HG02943 (cell line): ENCODE measurements at regions not wholly inside any gene's neighbourhood (a gene's known extent, or its start where the extent isn't known, plus 50 kb on each side); places are given as distances from the start of the nearest gene placed in this dataset.

Source experiments
- ATAC-seq: cut with Tn5 transposase; IDR thresholded peaks from one replicate; pipeline ENCODE4 v1.9.1; 2021; ENCODE audit warnings: mild to moderate bottlenecking, low read depth, moderate library complexity; ENCODE audit not compliant: unreplicated experiment

- ATAC-seq = no peak
Measured at GRCh38 chr5:123813937-123814624, 302.1 kb downstream of the CSNK1G3 start.

GRCh38 chr5:123813264-123813663, 301.3 kb downstream of the CSNK1G3 start:
- ATAC-seq = no peak

DNA sequence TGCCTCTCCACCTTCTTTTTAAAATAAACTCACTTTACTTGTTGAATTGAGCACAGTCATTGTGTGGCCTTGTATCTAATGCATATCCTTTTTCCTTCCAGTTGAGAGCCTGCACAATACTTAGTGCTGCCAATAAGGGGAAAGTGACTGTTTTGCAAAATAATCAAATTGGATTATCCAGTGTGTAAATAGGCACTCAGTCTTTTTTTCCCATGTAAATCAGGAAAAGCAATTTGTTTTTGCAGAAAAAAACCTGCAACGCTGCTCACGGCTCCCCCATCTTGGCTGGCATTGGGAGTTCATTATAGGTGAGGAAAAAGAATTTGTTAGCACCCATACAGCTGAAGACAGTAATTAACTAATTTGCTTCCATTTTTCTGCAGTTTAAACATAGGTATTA, 299.9 kb downstream of the CSNK1G3 start:
- no peak for ATAC-seq

- no peak for ATAC-seq
Measured at GRCh38 chr5:123810746-123811340, 298.9 kb downstream of the CSNK1G3 start.

DNA sequence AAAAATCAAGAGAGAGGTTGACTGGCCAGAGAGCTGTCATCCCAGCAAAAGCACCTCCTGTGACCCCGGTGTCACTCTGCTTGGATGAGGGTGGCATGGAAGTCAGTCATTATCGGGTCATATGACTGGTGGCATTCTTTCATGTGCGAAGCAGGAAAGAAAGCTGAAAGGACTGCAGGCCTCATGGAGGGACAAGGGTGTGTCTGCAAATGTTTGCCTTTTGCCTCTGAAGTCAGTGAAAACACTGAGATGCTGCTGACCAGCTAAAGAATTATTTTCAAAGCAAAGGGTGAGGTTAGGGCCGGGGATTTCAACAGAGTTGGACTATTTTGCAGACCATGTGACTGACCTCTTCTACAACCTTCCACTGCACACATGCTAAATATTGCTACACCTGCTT, 298.3 kb downstream of the CSNK1G3 start:
- ATAC-seq = no peak

GRCh38 chr5:123809594-123810221, 297.7 kb downstream of the CSNK1G3 start:
- no peak for ATAC-seq

DNA sequence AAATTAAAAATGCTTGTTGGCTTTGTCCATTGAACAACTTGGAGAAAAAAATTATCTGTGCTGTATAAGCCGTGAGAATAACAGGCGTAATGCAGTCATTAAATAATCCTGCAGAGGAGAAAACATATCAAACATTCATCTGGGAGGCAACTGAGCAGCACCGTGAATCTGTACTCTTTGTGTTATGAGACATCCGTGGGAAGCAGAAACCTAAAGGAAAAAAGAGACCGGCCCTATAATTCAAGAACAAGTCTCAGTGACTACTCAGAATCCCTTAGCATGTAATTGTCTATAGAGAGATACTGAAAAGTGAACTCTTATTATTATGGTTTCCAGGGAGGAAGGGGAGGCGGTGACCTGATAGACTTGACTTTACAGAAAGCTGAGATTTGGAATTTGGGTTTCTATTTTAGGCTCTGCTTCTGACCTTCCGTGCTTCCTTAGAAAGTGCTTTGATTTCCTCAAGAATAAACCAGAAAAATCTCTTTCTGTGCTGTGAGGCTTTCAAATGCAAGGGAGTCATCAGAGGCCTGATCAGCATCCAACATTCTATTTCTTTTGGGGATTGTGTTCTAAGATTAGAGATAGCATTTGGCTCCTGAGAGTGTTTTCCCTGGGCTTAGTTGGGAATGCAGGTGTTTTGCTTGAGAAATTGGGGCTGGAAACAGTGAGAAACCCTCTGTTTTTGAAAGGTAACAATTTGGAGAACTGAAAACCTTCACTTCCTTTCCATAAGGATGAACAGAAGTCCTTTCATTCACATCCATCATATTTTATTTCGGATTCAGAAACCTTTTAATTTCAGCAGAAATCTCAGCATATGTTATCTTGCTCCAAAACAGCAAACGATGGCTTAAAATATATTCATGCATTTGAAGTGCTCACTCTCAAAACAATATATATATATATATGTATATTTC, 296.7 kb downstream of the CSNK1G3 start:
- no peak for ATAC-seq

GRCh38 chr5:123807177-123807945, 295.4 kb downstream of the CSNK1G3 start:
- ATAC-seq = no peak

GRCh38 chr5:123806644-123807043, 294.7 kb downstream of the CSNK1G3 start:
- ATAC-seq = no peak

DNA sequence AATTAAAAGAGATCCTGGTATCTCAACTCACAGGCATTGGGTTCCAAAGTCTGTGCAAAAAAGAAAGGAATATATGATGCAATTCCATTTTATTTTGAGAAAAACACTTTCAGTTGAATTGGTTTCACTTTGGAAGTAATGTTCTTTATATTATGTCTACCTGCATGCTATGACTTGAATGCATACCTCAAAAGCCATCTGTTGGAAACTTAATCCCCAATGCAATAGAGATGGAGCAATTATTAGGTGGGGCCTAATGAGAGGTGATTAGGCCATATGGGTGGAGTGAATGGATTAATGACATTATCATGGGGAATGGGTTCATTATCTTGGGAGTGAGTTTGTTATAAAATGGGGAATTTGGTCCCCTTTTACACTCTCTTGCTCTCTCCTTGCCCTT, 293.3 kb downstream of the CSNK1G3 start:
- no peak for ATAC-seq

DNA sequence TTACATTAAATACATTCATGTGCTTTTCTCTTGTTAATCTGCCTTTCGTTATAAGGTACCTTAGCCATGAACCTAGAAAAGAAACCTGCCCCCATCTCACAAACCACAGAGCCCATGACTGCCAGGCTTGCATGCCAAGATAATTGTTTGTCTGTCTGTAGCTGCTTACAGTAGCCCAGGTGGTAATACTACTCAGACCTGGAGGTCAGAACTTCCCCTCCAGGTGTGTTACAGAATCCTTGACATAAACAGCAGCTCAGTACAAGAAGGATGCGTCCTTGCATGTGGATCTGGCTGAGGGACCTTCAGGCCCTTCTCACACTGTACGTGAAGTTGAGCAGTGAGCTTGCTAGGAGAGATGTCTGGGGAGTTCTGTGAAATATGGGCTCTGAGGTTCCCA, 291.4 kb downstream of the CSNK1G3 start:
- ATAC-seq = no peak

DNA sequence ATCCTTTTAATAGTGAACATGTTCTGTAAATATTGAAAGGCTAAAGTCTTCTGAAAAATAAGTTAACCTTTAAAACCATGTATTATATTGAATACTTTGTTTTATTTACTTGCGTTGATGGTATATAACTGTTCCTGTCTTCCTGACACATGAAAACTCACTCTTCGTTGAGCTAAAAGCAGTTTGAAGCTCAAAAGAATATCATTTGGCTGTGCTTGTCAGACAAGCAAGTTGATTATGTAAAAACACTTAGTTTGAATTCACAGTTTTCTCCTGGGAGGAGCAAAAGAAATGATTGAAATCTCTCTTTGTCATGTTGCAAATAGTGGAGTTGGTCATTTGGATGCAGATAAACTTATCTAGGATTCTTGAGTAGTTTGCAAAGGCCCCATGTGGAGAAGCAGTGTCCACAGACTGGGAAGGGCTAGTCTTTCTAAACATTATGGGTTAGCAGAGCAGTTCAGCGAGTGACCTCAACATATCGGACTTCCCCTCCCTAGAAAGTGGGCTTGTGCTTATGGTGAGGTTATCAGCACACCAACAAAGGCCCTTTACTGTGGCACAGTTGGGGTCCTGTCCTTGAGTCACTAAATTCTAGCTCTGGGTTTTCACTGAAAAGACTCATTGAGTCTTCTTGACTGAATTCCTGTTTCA, 290.4 kb downstream of the CSNK1G3 start:
- no peak for ATAC-seq

GRCh38 chr5:123800640-123801039, 288.7 kb downstream of the CSNK1G3 start:
- ATAC-seq = no peak

DNA sequence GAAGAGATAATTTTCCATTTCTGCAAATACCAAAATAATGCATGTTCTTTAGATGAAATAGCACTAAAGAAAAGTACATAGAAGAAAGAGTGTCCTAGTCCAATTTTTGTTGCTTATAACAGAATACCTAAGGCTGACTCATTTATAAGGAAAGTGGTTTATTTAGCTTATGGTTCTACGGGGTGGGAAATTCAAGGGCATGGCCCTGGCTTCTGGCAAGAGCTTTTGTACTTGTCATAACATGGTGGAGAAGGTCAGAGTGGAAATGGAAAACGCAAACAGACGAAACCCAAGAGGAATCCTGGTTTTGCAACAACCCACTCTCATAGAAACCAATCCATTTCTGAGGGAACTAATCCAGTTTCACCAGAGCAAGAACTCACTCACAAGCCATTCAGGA, 283.7 kb downstream of the CSNK1G3 start:
- ATAC-seq = no peak

- ATAC-seq = no peak
Measured at GRCh38 chr5:123790226-123790625, 278.2 kb downstream of the CSNK1G3 start.

DNA sequence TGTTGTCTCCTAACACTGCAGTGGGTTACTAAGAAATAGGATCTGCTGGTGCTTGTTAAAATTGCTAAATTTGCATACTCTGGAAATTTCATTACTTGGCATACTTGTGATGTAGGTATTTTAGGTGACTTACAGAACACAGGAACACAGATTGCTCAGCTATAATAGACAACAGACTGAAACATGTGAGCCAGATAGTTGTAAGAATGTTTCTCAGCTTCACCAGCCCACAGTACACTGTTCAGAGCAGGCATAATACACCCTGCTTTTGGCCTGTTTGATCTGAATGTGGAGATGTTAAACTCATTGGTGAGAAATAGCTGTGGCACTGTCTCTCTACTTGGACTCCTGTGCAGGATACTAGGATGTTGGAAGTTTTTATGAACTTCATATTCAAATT, 275.7 kb downstream of the CSNK1G3 start:
- ATAC-seq = no peak

GRCh38 chr5:123787136-123787535, 275.2 kb downstream of the CSNK1G3 start:
- no peak for ATAC-seq

DNA sequence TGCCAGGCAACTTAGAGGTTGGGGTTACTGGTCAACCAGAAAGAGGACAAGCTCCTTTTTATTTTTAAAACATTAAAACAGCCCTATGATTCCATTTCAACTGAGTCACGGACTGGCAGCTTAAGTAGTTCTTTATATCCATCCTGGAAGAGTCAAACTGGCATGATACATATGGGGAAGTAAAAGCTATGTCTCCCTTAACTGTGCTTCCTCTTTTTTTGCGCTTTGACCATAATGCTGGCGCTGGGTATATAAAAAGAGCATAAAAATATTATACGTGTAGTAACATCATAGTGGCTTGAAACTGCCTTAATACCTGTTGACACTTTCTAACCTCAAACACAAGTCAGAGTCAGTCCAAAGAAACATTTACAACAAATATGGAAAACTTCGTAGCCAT, 274.4 kb downstream of the CSNK1G3 start:
- no peak for ATAC-seq

DNA sequence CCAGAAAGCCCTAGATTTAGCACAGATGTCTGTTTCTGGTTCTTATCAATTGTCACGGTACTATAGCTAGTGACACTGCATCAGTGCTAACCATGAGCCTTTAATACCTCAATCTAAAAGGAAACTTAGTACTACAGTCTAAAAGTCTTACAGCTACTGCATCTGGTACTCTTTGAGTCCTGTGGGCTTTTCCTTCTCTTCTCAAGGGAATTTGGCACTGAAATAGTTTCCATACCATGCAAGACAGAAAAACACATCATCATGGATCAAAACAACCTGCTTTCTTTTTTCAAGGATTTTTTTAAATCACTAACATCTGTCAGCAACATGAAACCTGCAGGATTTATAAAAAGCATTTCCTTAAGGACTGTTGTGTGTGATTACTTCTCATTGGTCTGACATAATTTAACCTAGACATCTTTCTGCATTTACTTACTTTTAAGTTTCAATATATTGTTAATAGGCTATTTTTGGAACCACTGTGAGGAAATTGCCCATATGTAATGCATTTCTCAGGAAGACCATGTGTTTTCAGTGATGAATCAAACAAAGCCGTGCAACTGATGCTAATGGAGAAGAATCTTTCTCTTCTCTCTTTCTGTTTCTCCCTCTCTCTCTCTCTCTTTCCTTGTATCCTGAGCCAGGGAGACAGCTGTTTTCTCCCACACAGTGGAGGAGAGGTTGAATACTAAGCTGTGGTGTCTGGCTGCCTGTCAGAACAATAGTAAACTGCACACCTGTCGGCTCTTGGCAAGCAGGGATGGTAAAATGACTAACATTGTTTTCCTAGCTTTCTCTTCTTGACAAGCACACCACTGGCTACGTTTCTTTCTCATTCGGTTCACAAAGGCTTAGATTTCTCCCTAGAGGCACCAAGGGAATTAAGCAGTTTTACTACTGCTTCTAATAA, 273.4 kb downstream of the CSNK1G3 start:
- no peak for ATAC-seq
